GM18505 (cell line): ENCODE measurements at regions not wholly inside any gene's neighbourhood (a gene's known extent, or its start where the extent isn't known, plus 50 kb on each side); places are given as distances from the start of the nearest gene placed in this dataset.

ENCODE experiments used
- ATAC-seq: cut with Tn5 transposase; IDR thresholded peaks from one replicate; pipeline ENCODE4 v1.9.1; 2021; ENCODE audit not compliant: unreplicated experiment
- POLR2A ChIP-seq: IDR thresholded peaks from 4 replicates; pipeline ENCODE4 v1.6.1; 2011; ENCODE audit warnings: borderline replicate concordance; ENCODE audit not compliant: insufficient read depth, insufficient read length; ENCODE audit errors: extremely low read depth

- no peak for ATAC-seq
- no peak for TF ChIP-seq POLR2A
These were observed 385.1 kb upstream of the DSEL start for GRCh38 chr18:67901573-67901972.

- TF ChIP-seq POLR2A, result no peak
These were observed 379.9 kb upstream of the DSEL start for GRCh38 chr18:67896451-67896850.

GRCh38 chr18:67893916-67894315 lies 377.4 kb upstream of the DSEL start:
- no peak for TF ChIP-seq POLR2A
- ATAC-seq, result no peak

More at GRCh38 chr18:67896451-67896850, 379.9 kb upstream of the DSEL start:
- no peak for ATAC-seq

- ATAC-seq, result no peak
- no peak for TF ChIP-seq POLR2A
These were observed 360.4 kb upstream of the DSEL start for GRCh38 chr18:67876871-67877270.

- ATAC-seq, result no peak
- no peak for TF ChIP-seq POLR2A
These were observed 359.4 kb upstream of the DSEL start for GRCh38 chr18:67875944-67876343.

- TF ChIP-seq POLR2A, result no peak
- no peak for ATAC-seq
These were observed 358.5 kb upstream of the DSEL start for GRCh38 chr18:67875060-67875459.

GRCh38 chr18:67865400-67865799 lies 348.9 kb upstream of the DSEL start:
- ATAC-seq, result no peak
- no peak for TF ChIP-seq POLR2A

- no peak for ATAC-seq
- TF ChIP-seq POLR2A, result no peak
These were observed 348.3 kb upstream of the DSEL start for GRCh38 chr18:67864677-67865340.

- TF ChIP-seq POLR2A, result no peak
- ATAC-seq, result no peak
These were observed 345.5 kb upstream of the DSEL start for GRCh38 chr18:67862069-67862468.

- ATAC-seq, result no peak
- TF ChIP-seq POLR2A, result no peak
These were observed 337.8 kb upstream of the DSEL start for GRCh38 chr18:67854340-67854739.

- no peak for ATAC-seq
- no peak for TF ChIP-seq POLR2A
These were observed 330.0 kb upstream of the DSEL start for GRCh38 chr18:67846422-67847098.

- TF ChIP-seq POLR2A, result no peak
- ATAC-seq, result no peak
These were observed 328.5 kb upstream of the DSEL start for GRCh38 chr18:67845035-67845434.

GRCh38 chr18:67840379-67840778 lies 323.9 kb upstream of the DSEL start:
- TF ChIP-seq POLR2A, result no peak
- ATAC-seq, result no peak

GRCh38 chr18:67818432-67818831 lies 301.9 kb upstream of the DSEL start:
- no peak for ATAC-seq
- TF ChIP-seq POLR2A, result no peak

- ATAC-seq, result no peak
- no peak for TF ChIP-seq POLR2A
These were observed 298.8 kb upstream of the DSEL start for GRCh38 chr18:67815280-67815679.

GRCh38 chr18:67813380-67814028 lies 297.0 kb upstream of the DSEL start:
- ATAC-seq, result no peak
- TF ChIP-seq POLR2A, result no peak
